HG03108 (cell line): ENCODE measurements at regions not wholly inside any gene's neighbourhood (a gene's known extent, or its start where the extent isn't known, plus 50 kb on each side); places are given as distances from the start of the nearest gene placed in this dataset.
"Not testable (repeated sequence)": the region's sequence is repeated elsewhere in the genome, so short reads cannot be mapped to it uniquely, and the experiment has no call there.

Experiments
- ATAC-seq: cut with Tn5 transposase; IDR thresholded peaks from one replicate; pipeline ENCODE4 v1.9.1; 2021; ENCODE audit warnings: moderate library complexity; ENCODE audit not compliant: unreplicated experiment

DNA sequence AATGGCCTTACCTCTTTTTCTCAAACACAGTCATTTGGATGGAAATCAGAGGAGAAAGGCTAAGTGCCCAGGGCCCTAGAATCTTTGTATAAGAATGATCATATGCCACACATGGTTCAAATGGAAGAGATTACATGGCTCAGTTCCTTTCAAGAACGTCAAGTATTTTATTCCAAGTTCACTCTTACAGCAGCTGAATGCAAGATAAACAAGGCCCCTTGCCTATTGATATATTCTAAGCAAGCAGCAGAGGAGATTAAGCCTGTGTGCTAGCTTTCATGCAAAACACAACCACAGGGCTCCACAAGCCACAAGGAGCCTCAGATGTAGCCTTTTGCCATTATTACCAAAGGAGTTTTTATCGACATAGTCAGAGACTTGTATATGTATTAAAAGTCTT lies 55.3 kb upstream of the SLCO6A1 start:
- no peak for ATAC-seq

DNA sequence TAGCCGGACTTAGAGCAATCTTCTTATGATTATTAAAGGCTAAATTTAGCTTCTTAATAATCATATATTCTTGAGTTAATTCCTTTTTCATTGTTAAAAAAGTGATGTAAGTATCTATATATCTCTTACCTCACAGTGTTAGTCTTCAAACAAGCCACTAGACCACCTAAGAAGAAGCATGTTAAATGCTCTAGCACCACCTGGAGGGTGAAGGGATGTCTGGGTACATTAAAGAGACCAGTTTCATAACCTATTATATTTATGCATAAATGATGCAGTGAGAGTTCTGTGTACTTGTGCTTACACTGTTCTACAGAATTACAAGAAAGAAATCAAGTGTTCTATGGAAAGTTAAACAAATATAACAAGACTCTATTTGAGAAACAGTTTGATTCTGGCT lies 55.9 kb upstream of the SLCO6A1 start:
- no peak for ATAC-seq

DNA sequence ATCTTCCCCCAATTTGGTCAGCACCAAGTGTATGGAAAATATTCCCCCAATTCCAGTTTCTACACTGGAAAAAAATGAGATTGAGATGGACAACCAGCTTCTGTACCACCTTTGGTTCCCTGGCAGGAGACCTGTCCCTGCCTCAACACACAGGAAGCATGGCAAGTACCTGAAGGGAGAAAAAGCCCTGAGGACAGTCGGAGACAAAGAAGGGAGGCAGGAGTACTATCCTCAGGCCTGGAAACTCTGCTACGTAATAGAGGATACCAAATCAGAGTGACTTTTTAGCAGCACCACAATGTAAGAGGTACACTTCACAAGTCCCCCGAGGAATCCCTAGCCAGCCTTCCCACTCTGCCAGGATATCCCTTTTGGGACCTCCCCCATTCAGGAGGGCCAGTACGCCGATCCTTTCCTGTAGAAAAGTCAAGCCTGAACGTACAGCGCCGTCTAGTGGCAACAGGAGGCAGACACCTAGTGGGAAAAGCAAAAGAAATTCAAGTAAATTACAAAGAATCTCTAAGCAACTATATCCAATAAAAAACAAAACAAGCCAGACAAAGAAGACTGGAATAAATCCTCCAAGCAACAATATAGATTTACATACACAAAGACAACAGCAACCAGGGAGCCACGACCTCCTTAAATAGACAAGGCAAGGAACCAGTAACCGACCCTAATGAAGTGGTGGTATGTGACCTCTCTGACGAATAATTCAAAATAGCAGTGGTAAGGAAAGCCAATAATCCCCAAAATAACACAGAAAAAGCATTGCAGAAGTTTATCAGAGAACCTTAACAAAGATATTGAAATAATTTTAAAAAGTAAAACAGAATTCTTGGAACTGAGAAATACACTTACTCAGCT lies 63.3 kb upstream of the SLCO6A1 start:
- no peak for ATAC-seq

DNA sequence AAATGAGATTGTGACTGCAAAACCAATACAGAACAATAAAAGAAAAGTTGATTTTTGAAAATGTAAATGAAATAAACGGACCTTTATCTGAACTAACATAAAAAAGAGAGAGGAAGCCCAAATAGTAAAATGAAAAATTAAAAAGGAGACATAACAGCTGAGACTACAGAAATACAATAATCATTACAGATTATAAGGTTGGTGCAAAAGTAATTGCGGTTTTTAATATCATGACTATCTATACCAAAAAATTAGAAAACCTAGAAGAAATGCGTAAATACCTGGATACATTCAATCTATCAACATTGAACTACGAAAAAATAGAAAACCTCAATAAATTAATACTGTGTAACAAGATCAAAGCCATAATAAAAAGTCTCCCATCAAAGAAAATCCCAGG lies 71.9 kb upstream of the SLCO6A1 start:
- no peak for ATAC-seq

DNA sequence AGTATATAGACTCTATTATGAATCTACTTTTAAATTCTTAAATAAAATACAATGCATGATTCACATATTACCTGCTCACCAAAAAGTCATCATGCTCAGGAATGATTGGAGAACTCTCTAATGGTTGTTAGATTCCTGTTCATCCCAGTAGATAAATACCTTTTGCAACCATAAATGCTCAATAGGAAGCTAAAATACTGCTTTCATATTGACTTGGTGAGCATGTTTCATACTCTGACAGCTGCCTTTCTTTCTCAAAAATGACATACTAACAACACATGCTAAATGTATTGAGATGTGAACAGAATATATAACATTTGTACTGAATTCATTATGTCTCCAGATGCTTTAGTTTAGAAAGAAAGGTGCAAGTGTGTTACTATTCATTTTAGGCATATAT lies 79.6 kb upstream of the SLCO6A1 start:
- no peak for ATAC-seq

DNA sequence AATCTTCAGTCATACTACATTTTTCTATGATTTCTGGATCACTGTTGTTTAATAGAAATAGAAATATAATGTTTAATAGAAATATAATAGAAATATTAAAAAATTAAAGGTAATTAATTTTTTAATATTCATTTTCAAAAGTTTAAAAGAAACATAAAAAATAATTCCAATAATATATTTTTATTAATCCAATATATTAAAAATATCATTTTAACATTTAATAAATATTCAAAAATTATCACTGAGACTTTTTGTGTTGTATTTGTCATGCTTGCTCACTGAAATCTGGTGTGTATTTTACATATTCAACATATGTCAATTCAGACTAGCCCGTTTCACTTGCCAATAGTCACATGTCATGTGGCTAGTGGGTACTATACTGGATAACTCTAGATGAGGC lies 80.6 kb upstream of the SLCO6A1 start:
- ATAC-seq = no peak

DNA sequence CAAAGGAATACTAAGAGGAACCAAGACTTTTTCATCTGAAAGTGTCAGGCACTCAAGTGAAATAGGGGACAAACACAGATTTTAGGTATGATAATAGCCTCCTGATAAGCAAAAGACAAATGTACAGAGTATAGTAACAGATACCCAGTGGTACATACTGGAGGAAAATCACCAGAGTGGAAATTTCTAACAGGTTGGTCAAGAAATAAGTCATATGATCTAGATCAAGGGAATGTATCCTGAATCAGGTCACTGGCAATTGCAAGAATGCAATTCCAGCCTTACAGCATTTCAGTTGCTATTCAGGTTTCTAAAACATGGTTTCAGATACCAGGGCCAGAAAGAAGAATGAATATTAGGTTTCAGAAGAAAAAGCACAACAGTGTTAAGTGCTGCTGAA lies 82.2 kb upstream of the SLCO6A1 start:
- no peak for ATAC-seq

DNA sequence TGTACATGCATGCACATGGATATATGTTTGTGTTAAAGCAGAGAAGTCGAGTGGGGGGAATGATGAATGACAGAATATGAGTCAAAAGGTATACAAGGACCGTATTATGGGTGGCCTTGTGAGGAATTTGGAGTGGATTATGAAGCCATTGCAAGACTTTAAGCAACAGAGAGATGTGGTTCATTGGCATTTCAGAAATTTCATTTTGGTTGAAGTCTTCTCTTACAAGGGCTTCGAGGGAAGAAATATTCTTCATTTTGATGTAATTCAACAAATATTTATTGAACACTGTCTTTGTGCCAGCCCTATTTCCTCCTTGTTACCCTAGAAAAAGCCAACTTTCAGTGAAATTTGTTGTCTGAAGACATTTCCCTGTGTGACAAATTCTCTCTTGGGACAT lies 83.9 kb upstream of the SLCO6A1 start:
- no peak for ATAC-seq

DNA sequence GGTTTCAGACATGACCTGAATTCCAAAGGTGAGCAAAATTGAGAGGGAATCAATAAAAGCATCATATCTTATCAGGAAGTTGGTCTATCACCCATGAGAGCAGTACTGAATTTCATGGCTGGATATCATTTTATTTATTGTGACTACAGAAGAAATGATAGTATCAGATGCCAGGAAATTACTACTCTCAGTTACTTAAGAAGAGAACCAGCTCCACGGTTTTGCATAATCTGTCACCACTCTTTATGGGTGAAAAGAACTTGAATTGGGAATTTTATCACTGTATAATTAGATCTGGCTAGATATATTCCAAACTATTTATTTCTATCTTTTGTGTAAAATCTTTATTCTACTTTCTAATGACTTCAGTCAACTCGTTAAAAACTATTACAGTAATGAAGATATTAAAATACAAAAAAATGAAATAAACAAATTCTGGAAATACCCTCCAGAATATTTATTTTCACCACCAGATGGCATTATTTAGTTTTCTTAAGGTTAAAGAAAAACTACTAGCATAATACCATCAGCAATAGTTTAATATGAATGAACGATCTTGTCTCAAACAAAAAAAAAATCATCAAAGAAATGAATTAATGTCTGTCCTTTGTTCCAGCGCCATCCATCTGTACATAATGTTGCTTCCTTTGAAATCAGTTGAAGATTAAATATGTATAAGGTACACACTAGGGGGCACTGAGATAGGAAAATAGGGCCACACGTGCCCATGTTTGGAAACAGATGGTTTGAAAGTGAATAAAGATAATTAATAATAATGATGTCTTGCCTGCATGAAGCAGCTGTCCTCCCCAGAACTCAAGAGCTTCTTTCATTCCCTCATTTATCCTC lies 84.7 kb upstream of the SLCO6A1 start:
- ATAC-seq = no peak

DNA sequence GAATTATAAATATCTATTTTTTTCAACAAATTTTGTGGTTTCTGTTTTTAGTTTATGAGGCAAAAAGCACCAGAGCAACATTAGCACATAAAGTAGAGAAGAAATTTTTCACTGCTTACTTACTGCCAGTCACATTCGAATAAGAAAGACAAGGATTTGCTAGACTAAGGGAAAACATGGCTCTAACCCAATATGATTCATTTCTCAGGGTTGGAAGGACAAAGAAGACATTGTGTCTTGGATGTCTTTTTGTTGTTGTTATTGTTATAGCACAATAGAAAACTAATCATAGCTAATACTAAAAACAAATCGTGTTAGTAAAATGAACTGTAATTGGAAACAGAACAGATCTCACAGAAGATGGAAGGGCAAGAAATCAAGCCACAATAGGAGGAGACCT lies 90.9 kb upstream of the SLCO6A1 start:
- no peak for ATAC-seq

DNA sequence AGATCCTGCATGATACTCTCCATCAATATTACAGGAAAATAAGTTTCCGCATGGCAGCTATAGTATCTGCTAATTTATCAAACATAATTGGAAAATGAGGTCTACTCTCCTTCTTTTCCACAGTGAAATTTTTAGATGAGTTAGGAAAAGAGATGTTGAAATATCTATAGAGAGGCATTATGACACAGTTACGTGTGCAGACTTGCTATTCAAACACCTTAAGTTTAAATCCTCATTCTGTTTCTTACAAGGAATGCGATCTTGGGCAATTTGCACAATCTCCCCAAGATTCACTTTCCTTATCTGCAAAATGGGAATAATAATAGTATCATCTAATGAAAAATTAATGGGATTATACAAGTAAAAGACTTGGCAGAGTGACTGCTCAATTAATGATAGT lies 91.7 kb upstream of the SLCO6A1 start:
- no peak for ATAC-seq

DNA sequence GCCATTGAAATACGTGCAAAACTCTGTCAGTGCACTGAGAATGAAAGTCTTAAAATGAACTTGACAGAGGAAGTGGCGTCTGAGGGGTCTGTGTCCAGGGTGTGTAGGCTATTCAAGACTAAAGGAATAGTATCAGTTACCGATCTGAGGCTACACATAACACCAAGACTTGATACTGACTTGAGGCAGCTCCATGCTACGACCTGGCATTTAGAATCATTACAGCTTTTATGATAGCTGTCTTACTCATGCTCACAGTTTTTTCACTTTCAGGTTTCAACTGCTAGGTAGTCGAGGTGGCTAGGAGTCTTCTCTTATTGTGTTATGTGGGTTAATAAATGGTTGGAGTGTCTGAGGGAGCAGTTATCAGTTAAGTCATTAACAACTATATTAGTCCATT lies 92.8 kb upstream of the SLCO6A1 start:
- ATAC-seq = peak; percentile 75

DNA sequence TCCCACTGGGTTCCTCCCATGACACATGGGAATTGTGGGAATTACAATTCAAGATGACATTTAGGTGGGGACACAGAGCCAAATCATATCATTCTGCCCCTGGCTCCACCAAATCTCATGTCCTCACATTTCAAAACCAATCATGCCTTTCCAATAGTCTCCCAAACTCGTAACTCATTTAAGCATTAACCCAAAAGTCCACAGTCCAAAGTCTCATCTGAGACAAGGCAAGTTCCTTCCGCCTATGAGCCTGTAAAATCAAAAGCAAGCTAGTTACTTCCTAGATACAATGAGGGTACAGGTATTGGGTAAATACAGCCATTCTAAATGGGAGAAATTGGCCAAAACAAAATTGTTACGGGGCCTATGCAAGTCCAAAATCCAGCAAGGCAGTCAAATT lies 93.8 kb upstream of the SLCO6A1 start:
- ATAC-seq = not testable (repeated sequence)

DNA sequence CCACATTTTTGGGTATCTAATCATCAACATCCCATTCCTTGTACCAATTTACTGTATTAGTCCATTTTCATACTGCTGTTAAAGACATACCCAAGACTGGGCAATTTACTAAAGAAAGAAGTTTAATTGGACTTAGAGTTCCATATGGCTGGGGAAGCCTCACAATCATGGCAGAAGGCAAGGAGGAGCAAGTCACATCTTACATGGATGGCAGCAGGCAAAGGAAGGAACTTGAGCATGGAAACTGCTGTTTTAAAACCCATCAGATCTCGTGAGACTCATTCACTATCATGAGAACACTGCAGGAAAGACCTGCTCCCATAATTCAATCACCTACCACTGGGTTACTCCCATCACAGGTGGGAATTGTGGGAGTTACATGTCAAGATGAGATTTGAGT lies 95.4 kb upstream of the SLCO6A1 start:
- ATAC-seq = no peak

DNA sequence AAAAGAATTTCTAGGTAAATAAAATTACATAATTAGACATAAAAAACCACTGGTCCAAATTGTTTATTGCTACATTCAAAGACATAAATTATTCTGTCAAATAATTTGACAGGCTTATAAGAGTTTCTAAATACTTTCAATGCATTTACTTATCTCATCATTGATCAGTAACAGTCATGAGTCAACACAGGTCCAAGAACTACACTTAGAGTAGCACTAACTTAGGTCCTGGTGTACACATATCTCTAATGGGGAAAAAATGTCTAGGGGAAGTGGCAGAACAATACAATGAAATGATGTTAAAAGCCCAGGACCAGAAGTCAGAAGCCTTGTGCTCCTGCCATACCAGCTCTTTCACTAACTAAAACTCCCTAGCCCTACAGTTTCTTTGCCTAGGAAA lies 96.5 kb upstream of the SLCO6A1 start:
- ATAC-seq = no peak

DNA sequence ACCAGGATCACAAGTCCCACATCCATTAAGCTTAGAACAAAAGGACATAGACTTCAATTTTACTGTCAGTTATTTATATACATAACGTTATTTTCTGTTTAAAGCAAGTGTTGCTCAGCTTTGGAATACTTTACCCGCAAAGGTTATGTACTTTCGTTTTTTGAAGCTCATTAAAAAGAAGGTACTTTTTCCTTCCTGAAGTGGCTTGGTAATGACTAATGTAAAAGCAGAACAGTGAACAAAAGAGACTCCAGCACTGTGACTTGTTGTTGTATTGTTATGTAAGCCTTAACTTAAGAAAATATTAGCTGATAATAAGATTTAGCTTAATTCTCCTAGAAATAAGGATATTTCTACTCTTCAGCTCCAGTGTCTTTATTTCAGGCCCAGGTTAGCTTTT lies 97.3 kb upstream of the SLCO6A1 start:
- ATAC-seq = peak; percentile 65

DNA sequence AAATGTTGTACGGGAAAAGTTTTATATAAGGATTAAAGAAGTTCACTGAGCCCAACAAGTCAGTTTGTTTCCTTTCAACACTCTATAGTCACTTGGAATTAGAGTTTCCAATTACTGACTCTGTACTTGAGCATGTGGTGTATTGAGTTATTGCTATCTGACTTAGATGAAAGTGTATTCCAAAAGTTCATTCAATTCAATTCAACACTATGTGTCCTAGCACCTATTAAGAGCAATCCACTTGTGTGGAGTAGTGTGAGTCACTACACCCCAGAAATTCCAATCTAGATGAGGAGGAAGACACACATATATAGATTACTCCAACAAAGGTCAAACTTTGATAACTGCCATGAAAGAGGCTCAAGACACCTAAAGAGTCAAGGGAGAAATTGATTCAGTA lies 98.2 kb upstream of the SLCO6A1 start:
- no peak for ATAC-seq

DNA sequence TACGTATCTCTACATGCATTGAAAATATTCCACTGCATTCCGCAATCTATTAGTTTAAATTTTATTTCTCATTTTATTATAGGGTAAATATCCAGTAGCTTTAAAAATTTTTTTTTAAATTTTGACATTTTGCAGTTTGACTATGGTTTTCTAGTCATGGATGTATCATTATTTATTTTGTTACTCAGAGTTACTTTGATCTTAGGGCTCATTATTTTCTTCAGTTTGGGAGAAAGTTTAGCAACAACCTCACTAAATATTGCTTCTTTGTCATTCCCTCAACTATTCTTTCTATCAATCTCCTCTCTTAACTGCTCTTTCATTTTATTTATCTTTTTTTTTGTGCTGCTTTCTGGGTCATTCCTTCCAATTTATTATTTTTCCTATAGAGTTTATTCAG lies 100.5 kb upstream of the SLCO6A1 start:
- no peak for ATAC-seq

DNA sequence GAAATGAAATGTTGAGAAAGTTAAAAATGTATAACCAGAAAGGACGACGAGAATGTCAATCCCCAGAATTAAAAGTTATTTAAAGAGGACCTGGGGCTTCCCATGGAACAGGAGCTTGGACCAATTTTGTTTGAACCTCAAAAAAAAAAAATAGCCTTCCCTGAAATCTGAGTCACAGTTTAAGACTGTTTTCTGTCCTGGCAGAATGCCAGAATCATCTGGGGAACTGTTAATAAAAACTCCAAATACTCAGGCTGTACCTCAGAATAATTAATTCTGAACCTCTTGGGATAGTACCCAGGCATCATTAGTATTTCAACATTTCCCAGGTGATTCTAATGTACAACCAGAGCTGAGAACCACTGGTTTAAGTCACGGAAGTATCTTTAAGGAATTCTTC lies 102.2 kb upstream of the SLCO6A1 start:
- ATAC-seq = no peak

DNA sequence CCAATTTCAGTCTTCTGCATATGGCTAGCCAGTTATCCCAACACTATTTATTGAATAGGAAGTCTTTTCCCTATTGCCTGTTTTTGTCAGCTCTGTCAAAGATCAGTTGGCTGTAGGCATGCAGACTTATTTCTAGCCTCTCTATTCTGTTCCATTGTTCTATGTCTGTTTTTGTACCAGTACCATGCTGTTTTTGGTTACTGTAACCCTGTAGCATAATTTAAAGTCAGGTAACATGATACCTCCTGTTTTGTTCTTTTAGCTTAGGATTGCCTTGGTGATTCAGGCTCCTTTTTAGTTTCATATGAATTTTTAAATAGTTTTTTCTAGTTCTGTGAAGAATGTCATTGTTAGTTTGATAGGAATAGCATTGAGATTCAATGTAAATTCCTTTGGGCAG lies 104.9 kb upstream of the SLCO6A1 start:
- no peak for ATAC-seq

DNA sequence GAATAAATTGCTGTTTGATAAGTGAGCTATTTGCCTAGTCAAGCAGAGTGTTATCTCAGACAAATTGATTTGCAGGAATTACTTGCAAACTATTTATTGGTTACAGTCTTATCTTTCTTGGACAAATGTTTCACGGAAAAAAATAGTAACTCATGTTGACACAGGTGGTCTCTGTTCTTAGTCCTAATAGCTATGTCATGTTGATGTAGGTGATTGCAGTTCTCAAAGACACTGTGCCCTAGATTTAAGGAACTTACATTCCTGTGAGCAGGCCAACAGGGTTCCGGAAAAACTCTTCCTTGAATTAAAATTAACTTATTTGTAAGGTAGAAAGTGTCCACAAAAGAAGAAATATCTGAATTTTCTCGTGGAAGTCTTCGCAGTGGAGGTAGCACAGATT lies 109.6 kb upstream of the SLCO6A1 start:
- ATAC-seq = no peak

DNA sequence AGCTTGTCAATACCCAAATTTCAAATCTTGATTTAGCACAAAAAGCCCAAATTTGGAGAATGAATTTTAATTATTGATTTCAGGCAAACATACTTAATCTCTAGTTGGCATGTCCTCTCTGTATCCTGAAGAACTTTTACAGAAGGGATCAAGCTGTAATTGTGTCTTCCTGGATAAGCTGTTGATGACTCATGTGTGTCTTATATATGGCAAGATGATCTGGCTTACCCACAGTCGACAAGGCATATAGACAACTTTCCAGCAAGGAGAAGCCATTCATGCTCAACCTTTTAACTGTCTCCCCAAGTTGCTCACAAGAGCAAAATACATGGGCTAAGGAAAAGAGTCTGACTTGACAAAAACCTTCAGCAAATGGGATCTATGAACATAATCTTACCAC lies 112.5 kb upstream of the SLCO6A1 start:
- ATAC-seq = no peak
